GM23338 (cell line): ENCODE measurements at regions not wholly inside any gene's neighbourhood (a gene's known extent, or its start where the extent isn't known, plus 50 kb on each side); places are given as distances from the start of the nearest gene placed in this dataset.

Source experiments
- ATAC-seq: fragments of 200-7000 bp; cut with Tn5 transposase; 3 replicates; pipeline ENCODE4 v1.9.1; 2020
- DNase-seq: peaks from one replicate; pipeline ENCODE4 v3.0.0-alpha.2; 2015; ENCODE audit warnings: low spot score
- H2AFZ ChIP-seq: fragments of 200-600 bp; sonication (generic); 2 replicates; pipeline ENCODE4 v1.8.0; 2016; ENCODE audit warnings: antibody characterized with exemption, mild to moderate bottlenecking, moderate library complexity
- H3F3A ChIP-seq: fragments of 200-600 bp; sonication (generic); replicated peaks from 2 replicates; pipeline ENCODE4 v1.8.0; 2017; ENCODE audit warnings: antibody characterized with exemption, mixed run types, low read depth
- H3K27ac ChIP-seq: fragments of 200-600 bp; sonication (generic); 2 replicates; pipeline ENCODE4 v1.6.1; 2016; ENCODE audit warnings: low read depth
- H3K27me3 ChIP-seq: fragments of 200-600 bp; sonication (generic); 2 replicates; pipeline ENCODE4 v1.8.0; 2016; ENCODE audit warnings: mild to moderate bottlenecking, mixed run types, moderate library complexity; ENCODE audit not compliant: insufficient read depth
- H3K36me3 ChIP-seq: fragments of 200-600 bp; sonication (generic); 2 replicates; pipeline ENCODE4 v1.8.0; 2016; ENCODE audit warnings: mild to moderate bottlenecking; ENCODE audit not compliant: insufficient read depth
- H3K4me1 ChIP-seq: fragments of 200-600 bp; sonication (generic); 2 replicates; pipeline ENCODE4 v1.8.0; 2016; ENCODE audit warnings: mild to moderate bottlenecking, moderate library complexity; ENCODE audit not compliant: insufficient read depth
- H3K4me2 ChIP-seq: fragments of 200-600 bp; sonication (generic); 2 replicates; pipeline ENCODE4 v1.7.1; 2017; ENCODE audit warnings: mixed run types
- H3K4me3 ChIP-seq: fragments of 200-600 bp; sonication (generic); 2 replicates; pipeline ENCODE4 v1.6.1; 2016; ENCODE audit warnings: mixed run types
- H3K79me2 ChIP-seq: fragments of 200-600 bp; sonication (generic); replicated peaks from 2 replicates; pipeline ENCODE4 v1.8.0; 2017; ENCODE audit warnings: mild to moderate bottlenecking; ENCODE audit not compliant: insufficient read depth
- H3K9me2 ChIP-seq: fragments of 200-600 bp; sonication (generic); 2 replicates; pipeline ENCODE4 v1.8.0; 2017; ENCODE audit not compliant: insufficient read depth
- H4K20me1 ChIP-seq: fragments of 200-600 bp; sonication (generic); replicated peaks from 2 replicates; pipeline ENCODE4 v1.8.0; 2017; ENCODE audit warnings: mild to moderate bottlenecking; ENCODE audit not compliant: insufficient read depth
- H3K27ac Mint-ChIP-seq: 2 replicates; pipeline ENCODE4 v1.8.0; 2020; ENCODE audit warnings: inconsistent platforms, mild to moderate bottlenecking, moderate library complexity, mixed read lengths
- H3K27me3 Mint-ChIP-seq: 3 replicates; pipeline ENCODE4 v1.8.0; 2022; ENCODE audit warnings: low read depth, mild to moderate bottlenecking, moderate library complexity, mixed read lengths, inconsistent platforms; ENCODE audit not compliant: insufficient read depth, poor library complexity
- H3K36me3 Mint-ChIP-seq: 3 replicates; pipeline ENCODE4 v1.8.0; 2021; ENCODE audit warnings: low read depth, mild to moderate bottlenecking, inconsistent platforms, moderate library complexity, mixed read lengths
- H3K4me1 Mint-ChIP-seq: 3 replicates; pipeline ENCODE4 v1.8.0; 2020; ENCODE audit warnings: mild to moderate bottlenecking, inconsistent platforms, mixed read lengths
- H3K4me3 Mint-ChIP-seq: 3 replicates; pipeline ENCODE4 v1.8.0; 2021; ENCODE audit warnings: moderate library complexity, mild to moderate bottlenecking, inconsistent platforms, mixed read lengths
- H3K9me3 Mint-ChIP-seq: 3 replicates; pipeline ENCODE4 v1.8.0; 2020; ENCODE audit warnings: moderate library complexity, mild to moderate bottlenecking, inconsistent platforms, mixed read lengths
- CREB1 ChIP-seq: fragments of 250-450 bp; sonication (Bioruptor Pico); IDR thresholded peaks from 2 replicates; pipeline ENCODE4 v1.5.0; 2020; ENCODE audit warnings: low read depth, mild to moderate bottlenecking, moderate library complexity
- CTCF ChIP-seq, 2 experiments: fragments of 200-600 bp in 1 of 2; sonication (generic) in 1 of 2; conservative IDR thresholded peaks; 2 replicates each; pipeline versions ENCODE4 v1.5.1 to v1.6.1; 2016 to 2017; ENCODE audit warnings: antibody characterized with exemption in 2 of 2, low read depth in 2 of 2, mild to moderate bottlenecking in 2 of 2, moderate library complexity in 1 of 2
- ETS1 ChIP-seq: IDR thresholded peaks from 2 replicates; pipeline ENCODE4 v1.6.1; 2016; ENCODE audit warnings: antibody characterized with exemption
- EZH2 ChIP-seq: fragments of 200-600 bp; sonication (generic); IDR thresholded peaks from one replicate; pipeline ENCODE4 v1.8.0; 2017; ENCODE audit warnings: antibody characterized with exemption, mild to moderate bottlenecking, low read depth; ENCODE audit not compliant: unreplicated experiment
- JUNB ChIP-seq: IDR thresholded peaks from one replicate; pipeline ENCODE4 v1.6.1; 2016; ENCODE audit warnings: antibody characterized with exemption; ENCODE audit not compliant: unreplicated experiment
- REST ChIP-seq: IDR thresholded peaks from one replicate; pipeline ENCODE4 v1.6.1; 2018; ENCODE audit warnings: antibody characterized with exemption; ENCODE audit not compliant: unreplicated experiment
- STAT1 ChIP-seq: IDR thresholded peaks from one replicate; pipeline ENCODE4 v1.6.1; 2016; ENCODE audit warnings: antibody characterized with exemption; ENCODE audit not compliant: unreplicated experiment
- ZNF114 ChIP-seq: fragments of 250-450 bp; sonication (Bioruptor Pico); IDR thresholded peaks from 2 replicates; pipeline ENCODE4 v1.5.0; 2020; ENCODE audit warnings: mild to moderate bottlenecking, moderate library complexity
- ZNF331 ChIP-seq: fragments of 250-450 bp; sonication (Bioruptor Pico); IDR thresholded peaks from 2 replicates; pipeline ENCODE4 v1.5.0; 2020; ENCODE audit warnings: low read depth, mild to moderate bottlenecking, moderate library complexity
- ZNF462 ChIP-seq: fragments of 250-450 bp; sonication (Bioruptor Pico); IDR thresholded peaks from 2 replicates; pipeline ENCODE4 v1.5.0; 2020; ENCODE audit warnings: mild to moderate bottlenecking, moderate library complexity

- TF ChIP-seq REST (no peak), STAT1 (no peak), EZH2 (no peak), ETS1 (no peak), CTCF (conservative IDR thresholded peaks at IDR 0.05; ENCODE audit: low read depth in 2 of 2) (no peak), ZNF331 (CRISPR knock-in tag) (no peak), JUNB (no peak), ZNF114 (CRISPR knock-in tag) (no peak), CREB1 (CRISPR knock-in tag) (no peak)
Observed at GRCh38 chr4:151561551-151562256, 152.7 kb downstream of the FHIP1A start (continued).

GRCh38 chr4:151563194-151563593, 154.2 kb downstream of the FHIP1A start:
- Histone ChIP-seq H3K79me2 (peaks cover 34% of the 10 kb centered on the region), H3K9me2 (no peaks in the 10 kb centered on the region), H4K20me1 (no peaks in the 10 kb centered on the region; the same call in 1 of the 2 replicates), H3F3A (no peaks in the 10 kb centered on the region), H3K36me3 (no peaks in the 10 kb centered on the region), H3K27me3 (no peaks in the 10 kb centered on the region), H3K4me2 (no peak overlapping the region), H2AFZ (no peak overlapping the region), H3K4me3 (no peak overlapping the region), H3K4me1 (peaks cover 12% of the 10 kb centered on the region; the same call in 1 of the 2 replicates), H3K27ac (no peak overlapping the region)
- Mint-ChIP-seq H3K36me3 (peaks cover 2% of the 10 kb centered on the region; the same call in 1 of the 3 replicates), H3K4me3 (no peak overlapping the region), H3K9me3 (no peaks in the 10 kb centered on the region), H3K27ac (no peak overlapping the region), H3K4me1 (peaks cover 7% of the 10 kb centered on the region; the same call in 2 of the 3 replicates), H3K27me3 (no peaks in the 10 kb centered on the region)
- no peak for DNase-seq
- TF ChIP-seq JUNB (no peak), STAT1 (no peak), ETS1 (no peak), ZNF462 (CRISPR knock-in tag) (no peak)
- ATAC-seq = no peak
